ENCODE measurements at regions not wholly inside any gene's neighbourhood (a gene's known extent, or its start where the extent isn't known, plus 50 kb on each side); places are given as distances from the start of the nearest gene placed in this dataset.

DNA sequence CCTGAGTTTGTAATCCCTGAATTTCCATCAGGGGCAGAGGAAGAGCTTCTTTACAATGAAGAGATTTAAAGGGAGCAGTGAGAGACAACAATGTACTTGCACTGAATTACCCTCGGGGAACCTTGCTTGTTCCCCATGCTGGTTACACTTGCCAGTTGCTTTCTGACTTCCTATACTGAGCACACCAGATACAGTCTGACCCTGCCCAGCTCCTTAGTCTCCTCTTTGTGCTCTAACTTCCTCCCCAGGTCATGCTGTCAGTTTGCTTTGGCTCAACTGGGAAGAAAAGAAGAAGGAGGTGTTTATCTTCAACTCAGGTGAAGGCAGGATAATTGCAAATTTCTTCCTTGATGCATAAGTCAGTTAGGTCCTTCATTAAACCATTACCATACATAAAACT lies 658.4 kb downstream of the NYAP2 start:
- Histone ChIP-seq H3K23ac (ENCODE audit: low read length in 2 of 2) (no peak overlapping the region), H3K36me3 (ENCODE audit: control insufficient read depth in 1 of 2, insufficient read depth in 2 of 2, low read depth in 1 of 2, low read length in 2 of 2) (no peaks in the 10 kb centered on the region), H3K27me3 (ENCODE audit: control insufficient read depth in 1 of 2, insufficient read depth in 1 of 2, low read length in 2 of 2) (no peaks in the 10 kb centered on the region), H2AK5ac (ENCODE audit: low read length, severe bottlenecking) (no peak overlapping the region), H3K4me3 (ENCODE audit: insufficient read depth in 1 of 2, low read depth in 1 of 2, low read length in 2 of 2) (no peak overlapping the region), H2BK12ac (ENCODE audit: low read length in 2 of 2) (no peak overlapping the region), H4K8ac (ENCODE audit: low read length) (no peak overlapping the region), H3K4ac (ENCODE audit: low read depth in 1 of 2, low read length in 2 of 2) (no peak overlapping the region), H3K14ac (ENCODE audit: low read length in 2 of 2) (no peak overlapping the region), H2BK15ac (ENCODE audit: low read depth, poor library complexity, severe bottlenecking) (no peak overlapping the region), H3K4me2 (ENCODE audit: low read length, poor library complexity, severe bottlenecking) (no peak overlapping the region), H3K4me1 (ENCODE audit: control insufficient read depth, insufficient read depth, low read depth, low read length) (no peaks in the 10 kb centered on the region), H3K27ac (ENCODE audit: low read length, poor library complexity, severe bottlenecking) (no peak overlapping the region), H3K9ac (ENCODE audit: low read length) (no peak overlapping the region), H2AFZ (ENCODE audit: low read depth, low read length) (no peak overlapping the region), H2BK5ac (ENCODE audit: low read depth, low read length, poor library complexity, severe bottlenecking) (no peak overlapping the region), H3K18ac (ENCODE audit: low read depth in 1 of 2, low read length in 2 of 2) (no peak overlapping the region), H3K79me1 (replicated peaks; ENCODE audit: low read length, poor library complexity, severe bottlenecking) (no peaks in the 10 kb centered on the region), H4K91ac (ENCODE audit: low read length) (no peak overlapping the region), H3K9me3 (ENCODE audit: control insufficient read depth, low read length) (no peaks in the 10 kb centered on the region), H2BK120ac (ENCODE audit: low read depth, low read length) (no peak overlapping the region)
- DNase-seq: no peak
- 81% methylated on average over 1 of the region's 1 CpG for WGBS

DNA sequence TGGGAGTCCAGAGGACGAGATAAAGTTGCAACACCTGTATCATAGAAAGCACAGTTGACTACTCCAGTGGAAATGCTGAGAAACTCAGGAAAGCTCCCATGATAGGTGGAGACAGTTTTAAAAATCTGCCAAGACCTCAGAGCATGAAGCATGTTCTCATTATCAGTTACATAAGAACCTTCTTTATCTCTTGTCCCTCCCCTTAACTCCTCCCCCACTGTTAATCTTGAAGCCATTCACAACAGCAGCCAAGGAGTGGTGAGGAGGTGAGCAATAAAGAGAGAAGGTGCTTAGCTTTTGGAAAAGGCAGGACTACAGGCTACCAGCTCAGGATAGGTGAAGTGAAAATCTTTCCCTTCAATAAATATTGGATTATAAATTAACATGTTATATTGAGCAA lies 657.9 kb downstream of the NYAP2 start:
- H3K4ac ChIP-seq (ENCODE audit: low read depth in 1 of 2, low read length in 2 of 2): no peak overlapping the region
- H3K23ac ChIP-seq (ENCODE audit: low read length in 2 of 2): no peak overlapping the region
- no peak overlapping the region for H2BK120ac ChIP-seq (ENCODE audit: low read depth, low read length)
- H3K4me1 ChIP-seq (ENCODE audit: control insufficient read depth, insufficient read depth, low read depth, low read length): no peaks in the 10 kb centered on the region
- no peak overlapping the region for H4K91ac ChIP-seq (ENCODE audit: low read length)
- no peak for DNase-seq
- H2AK5ac ChIP-seq (ENCODE audit: low read length, severe bottlenecking): no peak overlapping the region
- H3K4me3 ChIP-seq (ENCODE audit: insufficient read depth in 1 of 2, low read depth in 1 of 2, low read length in 2 of 2): no peak overlapping the region
- H3K27me3 ChIP-seq (ENCODE audit: control insufficient read depth in 1 of 2, insufficient read depth in 1 of 2, low read length in 2 of 2): no peaks in the 10 kb centered on the region
- WGBS: 84% methylated on average over 1 of the region's 1 CpG
- H2AFZ ChIP-seq (ENCODE audit: low read depth, low read length): no peak overlapping the region
- H2BK5ac ChIP-seq (ENCODE audit: low read depth, low read length, poor library complexity, severe bottlenecking): no peak overlapping the region
- H2BK12ac ChIP-seq (ENCODE audit: low read length in 2 of 2): no peak overlapping the region
- H3K14ac ChIP-seq (ENCODE audit: low read length in 2 of 2): no peak overlapping the region
- H3K18ac ChIP-seq (ENCODE audit: low read depth in 1 of 2, low read length in 2 of 2): no peak overlapping the region
- no peak overlapping the region for H4K8ac ChIP-seq (ENCODE audit: low read length)
- no peak overlapping the region for H3K27ac ChIP-seq (ENCODE audit: low read length, poor library complexity, severe bottlenecking)
- H3K36me3 ChIP-seq (ENCODE audit: control insufficient read depth in 1 of 2, insufficient read depth in 2 of 2, low read depth in 1 of 2, low read length in 2 of 2): no peaks in the 10 kb centered on the region
- no peaks in the 10 kb centered on the region for H3K79me1 ChIP-seq (replicated peaks; ENCODE audit: low read length, poor library complexity, severe bottlenecking)
- no peak overlapping the region for H2BK15ac ChIP-seq (ENCODE audit: low read depth, poor library complexity, severe bottlenecking)
- H3K4me2 ChIP-seq (ENCODE audit: low read length, poor library complexity, severe bottlenecking): no peak overlapping the region
- H3K9me3 ChIP-seq (ENCODE audit: control insufficient read depth, low read length): no peaks in the 10 kb centered on the region
- no peak overlapping the region for H3K9ac ChIP-seq (ENCODE audit: low read length)

DNA sequence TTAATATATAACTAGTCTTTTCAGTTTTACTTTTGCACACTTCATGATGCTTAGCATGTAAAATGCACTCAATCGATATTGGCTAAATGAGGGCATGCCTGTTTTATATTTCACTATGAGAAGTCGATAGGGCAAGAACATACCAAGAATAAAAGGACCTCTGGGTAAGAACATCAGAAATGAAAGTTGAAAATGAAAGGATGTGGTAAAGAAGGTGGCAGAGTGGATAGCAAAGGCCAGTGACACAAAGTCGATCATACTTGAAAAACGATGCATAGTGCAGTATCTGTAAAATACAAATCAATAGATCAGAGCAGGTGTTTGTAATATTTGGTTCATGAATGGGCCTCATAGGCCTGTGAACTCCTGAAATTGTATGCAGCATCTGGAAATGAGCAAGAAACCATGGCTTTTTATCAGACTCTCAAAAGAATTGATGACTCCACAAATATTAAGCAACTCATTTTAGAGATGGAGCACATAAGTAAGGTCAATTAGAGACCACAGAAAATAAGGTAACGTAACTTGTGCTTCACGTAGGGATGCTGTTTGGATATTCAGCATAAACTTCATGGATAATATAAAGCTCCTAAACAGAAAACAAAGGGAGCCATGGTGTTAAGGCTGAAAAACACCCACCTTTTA lies 653.4 kb downstream of the NYAP2 start:
- Histone ChIP-seq H3K27me3 (ENCODE audit: control insufficient read depth in 1 of 2, insufficient read depth in 1 of 2, low read length in 2 of 2) (no peaks in the 10 kb centered on the region), H2BK5ac (ENCODE audit: low read depth, low read length, poor library complexity, severe bottlenecking) (no peak overlapping the region), H3K36me3 (ENCODE audit: control insufficient read depth in 1 of 2, insufficient read depth in 2 of 2, low read depth in 1 of 2, low read length in 2 of 2) (no peaks in the 10 kb centered on the region), H3K9me3 (ENCODE audit: control insufficient read depth, low read length) (no peaks in the 10 kb centered on the region), H3K4me1 (ENCODE audit: control insufficient read depth, insufficient read depth, low read depth, low read length) (peaks cover 1% of the 10 kb centered on the region), H3K79me1 (replicated peaks; ENCODE audit: low read length, poor library complexity, severe bottlenecking) (no peaks in the 10 kb centered on the region), H4K8ac (ENCODE audit: low read length) (no peak overlapping the region), H3K27ac (ENCODE audit: low read length, poor library complexity, severe bottlenecking) (no peak overlapping the region), H3K9ac (ENCODE audit: low read length) (no peak overlapping the region), H4K91ac (ENCODE audit: low read length) (no peak overlapping the region), H3K14ac (ENCODE audit: low read length in 2 of 2) (no peak overlapping the region), H2BK15ac (ENCODE audit: low read depth, poor library complexity, severe bottlenecking) (no peak overlapping the region), H2AK5ac (ENCODE audit: low read length, severe bottlenecking) (no peak overlapping the region), H3K23ac (ENCODE audit: low read length in 2 of 2) (no peak overlapping the region), H3K18ac (ENCODE audit: low read depth in 1 of 2, low read length in 2 of 2) (no peak overlapping the region), H3K4me3 (ENCODE audit: insufficient read depth in 1 of 2, low read depth in 1 of 2, low read length in 2 of 2) (no peak overlapping the region), H2BK12ac (ENCODE audit: low read length in 2 of 2) (no peak overlapping the region), H2BK120ac (ENCODE audit: low read depth, low read length) (no peak overlapping the region), H2AFZ (ENCODE audit: low read depth, low read length) (no peak overlapping the region), H3K4me2 (ENCODE audit: low read length, poor library complexity, severe bottlenecking) (no peak overlapping the region), H3K4ac (ENCODE audit: low read depth in 1 of 2, low read length in 2 of 2) (no peak overlapping the region)
- DNase-seq: no peak
- 95% methylated on average over 4 of the region's 6 CpGs for WGBS

DNA sequence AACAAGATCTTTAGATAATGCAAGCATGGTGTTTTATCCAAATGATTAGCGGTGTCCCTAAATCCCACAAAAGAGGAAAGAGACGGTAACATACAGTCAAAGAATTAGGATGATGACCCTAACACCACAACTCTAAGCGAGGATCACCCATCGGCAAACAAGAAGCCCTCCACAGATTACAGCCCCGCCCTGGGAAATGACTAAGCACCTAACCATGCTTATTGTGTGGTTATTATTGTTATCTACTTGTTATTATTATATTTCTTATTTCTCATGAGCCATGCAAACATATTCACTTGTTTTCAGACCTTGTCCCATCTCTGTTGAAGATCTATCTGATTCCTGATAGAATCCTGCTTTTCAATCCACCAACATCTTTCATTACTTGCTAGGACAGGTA lies 651.3 kb downstream of the NYAP2 start:
- H2AK5ac ChIP-seq (ENCODE audit: low read length, severe bottlenecking): no peak overlapping the region
- H3K14ac ChIP-seq (ENCODE audit: low read length in 2 of 2): no peak overlapping the region
- 100% methylated on average over 2 of the region's 5 CpGs for WGBS
- H3K4me2 ChIP-seq (ENCODE audit: low read length, poor library complexity, severe bottlenecking): no peak overlapping the region
- H3K27ac ChIP-seq (ENCODE audit: low read length, poor library complexity, severe bottlenecking): no peak overlapping the region
- no peaks in the 10 kb centered on the region for H3K9me3 ChIP-seq (ENCODE audit: control insufficient read depth, low read length)
- DNase-seq: no peak
- no peak overlapping the region for H4K8ac ChIP-seq (ENCODE audit: low read length)
- no peak overlapping the region for H3K9ac ChIP-seq (ENCODE audit: low read length)
- no peak overlapping the region for H3K4ac ChIP-seq (ENCODE audit: low read depth in 1 of 2, low read length in 2 of 2)
- no peak overlapping the region for H2BK5ac ChIP-seq (ENCODE audit: low read depth, low read length, poor library complexity, severe bottlenecking)
- H3K4me1 ChIP-seq (ENCODE audit: control insufficient read depth, insufficient read depth, low read depth, low read length): peaks cover 1% of the 10 kb centered on the region
- no peak overlapping the region for H2BK12ac ChIP-seq (ENCODE audit: low read length in 2 of 2)
- H2AFZ ChIP-seq (ENCODE audit: low read depth, low read length): no peak overlapping the region
- H4K91ac ChIP-seq (ENCODE audit: low read length): no peak overlapping the region
- H2BK15ac ChIP-seq (ENCODE audit: low read depth, poor library complexity, severe bottlenecking): no peak overlapping the region
- no peaks in the 10 kb centered on the region for H3K79me1 ChIP-seq (replicated peaks; ENCODE audit: low read length, poor library complexity, severe bottlenecking)
- H3K36me3 ChIP-seq (ENCODE audit: control insufficient read depth in 1 of 2, insufficient read depth in 2 of 2, low read depth in 1 of 2, low read length in 2 of 2): no peaks in the 10 kb centered on the region
- H3K27me3 ChIP-seq (ENCODE audit: control insufficient read depth in 1 of 2, insufficient read depth in 1 of 2, low read length in 2 of 2): no peaks in the 10 kb centered on the region
- H3K18ac ChIP-seq (ENCODE audit: low read depth in 1 of 2, low read length in 2 of 2): no peak overlapping the region
- no peak overlapping the region for H2BK120ac ChIP-seq (ENCODE audit: low read depth, low read length)
- no peak overlapping the region for H3K4me3 ChIP-seq (ENCODE audit: insufficient read depth in 1 of 2, low read depth in 1 of 2, low read length in 2 of 2)
- H3K23ac ChIP-seq (ENCODE audit: low read length in 2 of 2): no peak overlapping the region

Measured in mesenchymal stem cell (in vitro differentiated cells and primary cell).